ENCODE measurements at regions not wholly inside any gene's neighbourhood (a gene's known extent, or its start where the extent isn't known, plus 50 kb on each side); places are given as distances from the start of the nearest gene placed in this dataset.
"Not testable (repeated sequence)": the region's sequence is repeated elsewhere in the genome, so short reads cannot be mapped to it uniquely, and the experiment has no call there.

GRCh38 chr2:31688282-31688681, 107.5 kb upstream of the SRD5A2 start:
- no peak overlapping the region for H3K27ac ChIP-seq

GRCh38 chr2:31683506-31683905, 102.8 kb upstream of the SRD5A2 start:
- H3K27ac ChIP-seq; H3K36me3 ChIP-seq; intact Hi-C loops (cut with DNase I); DNase-seq; H3K4me3 ChIP-seq; H3K4me1 ChIP-seq; H3K27me3 ChIP-seq; ATAC-seq: not testable (repeated sequence)
- H3K9me3 ChIP-seq = peaks cover 10% of the 10 kb centered on the region

More at GRCh38 chr2:31688282-31688681, 107.5 kb upstream of the SRD5A2 start:
- no peaks in the 10 kb centered on the region for H3K4me1 ChIP-seq
- H3K36me3 ChIP-seq = no peaks in the 10 kb centered on the region
- peaks cover 15% of the 10 kb centered on the region for H3K9me3 ChIP-seq
- ATAC-seq (no peak), DNase-seq (no peak)
- intact Hi-C loops (cut with DNase I) = no loop called here
- H3K27me3 ChIP-seq = no peaks in the 10 kb centered on the region
- no peak overlapping the region for H3K4me3 ChIP-seq
- peak; percentile 47 for TF ChIP-seq CTCF (IDR thresholded peaks at IDR 0.05)

- ATAC-seq = no peak
- intact Hi-C loops (cut with DNase I) = no loop called here
- no peak overlapping the region for H3K27ac ChIP-seq
- no peak overlapping the region for H3K4me3 ChIP-seq
- no peak for TF ChIP-seq CTCF (IDR thresholded peaks at IDR 0.05)
- DNase-seq = no peak
- no peaks in the 10 kb centered on the region for H3K36me3 ChIP-seq
- H3K4me1 ChIP-seq = no peaks in the 10 kb centered on the region
- no peaks in the 10 kb centered on the region for H3K27me3 ChIP-seq
- H3K9me3 ChIP-seq = peaks cover 18% of the 10 kb centered on the region
Measured at GRCh38 chr2:31675485-31675901, 94.8 kb upstream of the SRD5A2 start.

GRCh38 chr2:31674446-31674845, 93.7 kb upstream of the SRD5A2 start:
- Histone ChIP-seq H3K27me3 (no peaks in the 10 kb centered on the region), H3K36me3 (no peaks in the 10 kb centered on the region), H3K4me3 (no peak overlapping the region), H3K27ac (no peak overlapping the region), H3K9me3 (peaks cover 15% of the 10 kb centered on the region), H3K4me1 (no peaks in the 10 kb centered on the region)
- DNase-seq = no peak
- intact Hi-C loops (cut with DNase I) = no loop called here
- ATAC-seq = no peak
- no peak for TF ChIP-seq CTCF (IDR thresholded peaks at IDR 0.05)

GRCh38 chr2:31666878-31667277, 86.1 kb upstream of the SRD5A2 start:
- Histone ChIP-seq H3K27ac (no peak overlapping the region), H3K4me1 (no peaks in the 10 kb centered on the region), H3K36me3 (no peaks in the 10 kb centered on the region), H3K27me3 (no peaks in the 10 kb centered on the region), H3K9me3 (no peaks in the 10 kb centered on the region), H3K4me3 (no peak overlapping the region)
- intact Hi-C loops (cut with DNase I) = no loop called here
- no peak for ATAC-seq
- DNase-seq = no peak
- TF ChIP-seq CTCF (IDR thresholded peaks at IDR 0.05) = no peak

GRCh38 chr2:31664949-31665724, 84.4 kb upstream of the SRD5A2 start:
- intact Hi-C loops (cut with DNase I) = no loop called here

More at GRCh38 chr2:31664949-31665724, 84.4 kb upstream of the SRD5A2 start:
- no peak overlapping the region for H3K27ac ChIP-seq
- TF ChIP-seq CTCF (IDR thresholded peaks at IDR 0.05) = no peak
- H3K4me1 ChIP-seq = no peaks in the 10 kb centered on the region
- DNase-seq (no peak), ATAC-seq (no peak)
- no peaks in the 10 kb centered on the region for H3K9me3 ChIP-seq
- H3K4me3 ChIP-seq = no peak overlapping the region
- no peaks in the 10 kb centered on the region for H3K27me3 ChIP-seq
- no peaks in the 10 kb centered on the region for H3K36me3 ChIP-seq
